ENCODE measurements at regions not wholly inside any gene's neighbourhood (a gene's known extent, or its start where the extent isn't known, plus 50 kb on each side); places are given as distances from the start of the nearest gene placed in this dataset.

- no peak overlapping the region for H3K4me3 ChIP-seq (replicated peaks in 1 of 2; ENCODE audit: low read depth in 1 of 2, low read length in 2 of 2)
- H2AFZ ChIP-seq (ENCODE audit: low read depth, low read length, poor library complexity, severe bottlenecking), result no peak overlapping the region
- H3K4me1 ChIP-seq (ENCODE audit: control insufficient read depth in 1 of 2, insufficient read depth in 2 of 2, low read length in 2 of 2), result no peaks in the 10 kb centered on the region
- H3K9me3 ChIP-seq (ENCODE audit: control insufficient read depth in 1 of 2, insufficient read depth in 1 of 2, low read depth in 1 of 2, low read length in 2 of 2), result peaks cover 12 to 15% of the 10 kb centered on the region in 2 experiments; a peak in 3 of 4 replicates
- BruUV-seq (replicated peaks), result no TSS peak
- CTCF ChIA-PET, result no interaction called here
- no peaks in the 10 kb centered on the region for H4K20me1 ChIP-seq (ENCODE audit: insufficient read depth)
- TF ChIP-seq ATF3 (IDR thresholded peaks at IDR 0.05) (no peak), SP1 (IDR thresholded peaks at IDR 0.05; ENCODE audit: low read depth) (no peak), POLR2AphosphoS5 (IDR thresholded peaks at IDR 0.05; ENCODE audit: low read depth, low read length) (no peak), ZBTB33 (IDR thresholded peaks at IDR 0.05; ENCODE audit: extremely low read depth, insufficient replicate concordance, low read length) (no peak), CEBPB (IDR thresholded peaks at IDR 0.05; ENCODE audit: low read depth) (no peak), EZH2phosphoT487 (IDR thresholded peaks at IDR 0.05; ENCODE audit: borderline replicate concordance) (no peak), TCF7L2 (IDR thresholded peaks at IDR 0.05; ENCODE audit: borderline replicate concordance, extremely low read depth, insufficient read depth, insufficient read length) (no peak), MAX (IDR thresholded peaks at IDR 0.05) (no peak), JUND (IDR thresholded peaks at IDR 0.05) (no peak), REST (IDR thresholded peaks at IDR 0.05; ENCODE audit: low read depth) (no peak), YY1 (IDR thresholded peaks at IDR 0.05; ENCODE audit: extremely low read depth, insufficient replicate concordance, low read depth, low read length) (no peak), EGR1 (IDR thresholded peaks at IDR 0.05; ENCODE audit: low read depth) (no peak), ZFX (IDR thresholded peaks at IDR 0.05) (no peak), CTCF (IDR thresholded peaks at IDR 0.05 in 2 of 3, conservative IDR thresholded peaks at IDR 0.05 in 1 of 3; ENCODE audit: borderline replicate concordance in 1 of 3, insufficient read depth in 1 of 3, low read depth in 2 of 3, low read length in 2 of 3) (no peak)
- no peaks in the 10 kb centered on the region for H3K79me2 ChIP-seq (ENCODE audit: insufficient read depth, low read length)
- no peaks in the 10 kb centered on the region for H3K27me3 ChIP-seq (ENCODE audit: insufficient read depth, low read length)
- POLR2A ChIA-PET, result no interaction called here
- no peak overlapping the region for H3K27ac ChIP-seq (ENCODE audit: low read depth, low read length)
- intact Hi-C loops (cut with micrococcal nuclease), result no loop called here
- H3K9ac ChIP-seq (ENCODE audit: low read length), result no peak overlapping the region
- DNase-seq (ENCODE audit: low read depth, low spot score) (no peak), ATAC-seq (no peak)
- H3K9me2 ChIP-seq (ENCODE audit: insufficient read depth), result no peaks in the 10 kb centered on the region
- no peak overlapping the region for H3K4me2 ChIP-seq (ENCODE audit: low read length)
- no peaks in the 10 kb centered on the region for H3K36me3 ChIP-seq (ENCODE audit: control insufficient read depth in 1 of 2, insufficient read depth in 2 of 2, low read length in 2 of 2)
- RAD21 ChIA-PET (ENCODE audit: low non-redundant PET in 1 of 2, low total read pairs in 2 of 2, uncharacterized antibody in 2 of 2, unreplicated experiment in 2 of 2), result no interaction called here
Measured at GRCh38 chr10:36531621-36532020, 593.8 kb upstream of the ANKRD30A start.
